SH-SY5Y (cell line): ENCODE measurements at regions not wholly inside any gene's neighbourhood (a gene's known extent, or its start where the extent isn't known, plus 50 kb on each side); places are given as distances from the start of the nearest gene placed in this dataset.

Source experiments
- GATA2 ChIP-seq: IDR thresholded peaks from 2 replicates; pipeline ENCODE4 v1.6.1; 2011; ENCODE audit warnings: mild to moderate bottlenecking, low read depth, low read length
- GATA3 ChIP-seq: IDR thresholded peaks from 2 replicates; pipeline ENCODE4 v1.6.1; 2011; ENCODE audit warnings: low read depth, mild to moderate bottlenecking, low read length, moderate library complexity

- TF ChIP-seq GATA2: no peak
- TF ChIP-seq GATA3: no peak
Observed at GRCh38 chr22:34951212-34951611, 114.7 kb upstream of the ISX start.

- no peak for TF ChIP-seq GATA3
- TF ChIP-seq GATA2: no peak
Observed at GRCh38 chr22:34960005-34960404, 106.0 kb upstream of the ISX start.

GRCh38 chr22:34966980-34967565, 98.9 kb upstream of the ISX start:
- TF ChIP-seq GATA2: no peak
- no peak for TF ChIP-seq GATA3

- TF ChIP-seq GATA2 (no peak), GATA3 (no peak)
Observed at GRCh38 chr22:34969001-34969790, 96.8 kb upstream of the ISX start.

DNA sequence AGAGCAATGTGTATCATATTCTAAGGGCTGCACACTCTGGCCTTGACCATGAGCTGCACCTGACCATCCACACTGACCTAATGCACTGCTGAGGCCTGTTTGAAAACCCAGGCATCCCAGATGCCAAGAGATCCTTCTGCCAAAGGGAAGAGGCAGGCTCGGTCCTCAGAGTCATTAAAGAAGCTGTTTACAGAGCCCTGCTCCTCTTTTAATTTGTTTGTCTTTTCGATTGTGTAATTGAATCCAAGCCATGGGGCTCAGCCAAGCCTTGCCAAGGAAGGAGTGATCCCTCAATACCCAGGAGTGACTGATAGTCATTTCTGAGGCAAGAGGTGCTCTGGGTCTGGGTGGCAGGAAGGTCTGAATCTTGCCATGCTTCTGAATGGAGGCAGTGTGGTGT, 94.5 kb upstream of the ISX start:
- TF ChIP-seq GATA2: no peak
- TF ChIP-seq GATA3: no peak

DNA sequence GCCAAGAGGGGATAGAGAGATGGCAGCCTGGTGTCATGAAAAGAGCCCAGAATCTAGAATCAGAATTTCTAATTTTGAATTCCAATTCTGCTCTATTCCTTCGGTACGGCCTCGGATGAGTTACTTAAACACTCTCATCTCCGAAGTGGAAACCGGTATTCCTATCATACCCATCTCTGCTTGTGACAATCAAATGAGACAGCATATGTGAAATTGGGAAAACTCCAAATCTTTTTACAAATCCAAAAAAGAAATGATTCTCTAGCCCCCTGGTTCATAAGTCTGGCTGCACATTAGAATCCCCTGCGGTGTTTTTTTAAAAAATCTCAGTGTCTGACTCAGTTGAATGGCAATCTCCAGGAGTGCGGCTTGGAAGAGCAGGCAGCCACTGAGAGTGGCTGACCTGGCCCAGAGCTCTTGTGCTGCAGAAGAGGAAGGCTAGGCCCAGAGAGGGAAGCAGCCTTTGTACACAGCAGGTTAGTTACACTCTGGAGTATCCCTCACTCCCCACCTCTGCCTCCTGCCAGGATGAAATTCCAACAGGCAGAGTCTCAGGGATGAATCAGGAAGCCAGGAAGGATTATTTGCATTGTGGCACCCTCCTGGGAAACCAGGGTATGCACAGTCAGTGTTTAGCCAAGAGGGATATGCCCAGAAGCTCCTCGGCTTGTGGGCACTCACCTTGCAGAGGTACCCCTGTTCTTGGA, 93.6 kb upstream of the ISX start:
- TF ChIP-seq GATA3 (no peak), GATA2 (no peak)

- TF ChIP-seq GATA2: no peak
- no peak for TF ChIP-seq GATA3
Observed at GRCh38 chr22:34973016-34973415, 92.9 kb upstream of the ISX start.

GRCh38 chr22:34973926-34974325, 92.0 kb upstream of the ISX start:
- TF ChIP-seq GATA2: no peak
- TF ChIP-seq GATA3: no peak

DNA sequence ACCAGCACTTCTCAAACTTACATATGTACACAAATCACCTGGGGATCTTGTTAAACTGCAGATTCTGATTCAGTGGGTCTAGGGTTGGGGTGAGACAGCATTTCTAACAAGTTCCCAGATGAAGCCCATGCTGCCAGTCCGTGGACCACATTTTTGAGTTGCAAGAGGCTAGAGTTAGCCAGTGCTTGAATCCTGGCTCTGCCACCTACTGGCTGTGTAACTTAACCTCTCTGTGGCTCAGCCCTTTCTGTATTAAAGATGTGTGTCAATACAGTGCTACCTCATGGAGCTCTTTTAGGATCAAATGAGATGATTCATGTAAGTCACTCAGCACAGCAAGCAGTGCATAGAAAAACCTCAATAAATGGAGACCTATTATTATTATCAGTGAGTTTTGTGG, 90.2 kb upstream of the ISX start:
- no peak for TF ChIP-seq GATA3

- no peak for TF ChIP-seq GATA2
- TF ChIP-seq GATA3: no peak
Observed at GRCh38 chr22:34976474-34976873, 89.5 kb upstream of the ISX start.

GRCh38 chr22:34976886-34977285, 89.1 kb upstream of the ISX start:
- TF ChIP-seq GATA3 (no peak), GATA2 (no peak)

- TF ChIP-seq GATA2: no peak
Observed at GRCh38 chr22:34986523-34986922, 79.4 kb upstream of the ISX start.

DNA sequence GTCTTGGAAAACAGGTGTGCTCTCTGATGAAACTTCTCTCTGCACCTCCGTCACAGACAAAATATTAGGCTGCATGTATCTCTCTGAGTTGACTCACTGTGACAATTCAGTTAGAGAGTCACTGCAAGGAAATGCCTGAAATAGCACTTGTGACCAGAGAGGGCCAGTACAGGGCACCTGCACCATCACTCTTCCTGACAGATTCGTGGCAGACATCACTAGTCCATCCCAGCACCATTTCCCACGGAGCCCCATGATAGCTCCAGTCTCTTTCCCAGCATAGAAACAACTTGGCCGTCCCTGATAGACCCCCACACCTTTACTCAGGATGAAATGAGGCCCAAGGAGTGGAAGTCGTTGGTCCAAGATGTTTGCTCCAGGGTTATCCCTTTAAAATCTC, 73.3 kb upstream of the ISX start:
- no peak for TF ChIP-seq GATA3
- TF ChIP-seq GATA2: no peak

DNA sequence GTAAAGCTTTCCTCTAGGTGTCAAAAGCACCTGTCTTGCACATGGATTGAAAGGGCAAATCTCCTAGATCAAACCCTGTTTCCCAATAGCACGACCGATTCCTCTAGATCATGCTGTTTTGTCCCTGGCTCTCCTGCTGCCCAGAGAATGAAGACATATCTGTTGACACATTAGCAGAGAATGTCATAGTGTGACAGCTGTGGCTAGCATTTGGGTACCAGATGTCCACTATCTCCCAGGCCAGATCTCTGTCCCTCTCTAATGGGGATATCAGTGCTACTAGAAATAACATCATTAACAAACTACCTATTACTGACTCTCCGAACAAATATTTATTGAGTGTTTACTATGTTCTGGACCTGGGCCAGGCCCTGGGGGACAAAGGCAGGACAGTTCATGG, 72.4 kb upstream of the ISX start:
- peak; percentile 71 for TF ChIP-seq GATA2
- 0 out of 2 replicates have a peak, but pooled peaks have one; percentile 36 for TF ChIP-seq GATA3

- no peak for TF ChIP-seq GATA2
- no peak for TF ChIP-seq GATA3
Observed at GRCh38 chr22:34997633-34998299, 68.2 kb upstream of the ISX start.
